Heart left ventricle (tissue), 16 donors: ENCODE measurements at regions not wholly inside any gene's neighbourhood (a gene's known extent, or its start where the extent isn't known, plus 50 kb on each side); places are given as distances from the start of the nearest gene placed in this dataset.
"Not testable (repeated sequence)": the region's sequence is repeated elsewhere in the genome, so short reads cannot be mapped to it uniquely, and the experiment has no call there.

Experiments
- ATAC-seq, 4 donors: fragments of 200-7000 bp; cut with Tn5 transposase; one replicate each; pipeline ENCODE4 v1.9.1; 2020 to 2022; ENCODE audit warnings: moderate library complexity in 4 of 4, mild to moderate bottlenecking in 3 of 4, moderate number of reproducible peaks in 1 of 4
- DNase-seq, 5 donors: peaks; one replicate each; pipeline ENCODE4 v3.0.0-alpha.2; 2020
- H3K27ac ChIP-seq, 12 donors: fragments of 200-600 bp; sonication (generic) in 4 of 12; one replicate each; pipeline versions ENCODE4 v1.5.0 to v1.8.0; 2016 to 2022; ENCODE audit warnings: mild to moderate bottlenecking in 2 of 12
- H3K27me3 ChIP-seq, 9 donors: fragments of 200-600 bp; sonication (generic) in 2 of 9; one replicate each; pipeline versions ENCODE4 v1.5.1 to v1.8.0; 2016 to 2022; ENCODE audit warnings: mild to moderate bottlenecking in 3 of 9
- H3K36me3 ChIP-seq, 9 donors: fragments of 200-600 bp; sonication (generic) in 2 of 9; one replicate each; pipeline versions ENCODE4 v1.5.0 to v1.8.0; 2018 to 2022; ENCODE audit warnings: mild to moderate bottlenecking in 2 of 9
- H3K4me1 ChIP-seq, 12 donors: fragments of 200-600 bp; sonication (generic) in 4 of 12; one replicate each; pipeline versions ENCODE4 v1.5.0 to v1.8.0; 2016 to 2022; ENCODE audit warnings: mild to moderate bottlenecking in 3 of 12
- H3K4me3 ChIP-seq, 12 donors: fragments of 200-600 bp; sonication (generic) in 4 of 12; one replicate each; pipeline versions ENCODE4 v1.5.0 to v1.8.0; 2017 to 2022; ENCODE audit warnings: mild to moderate bottlenecking in 9 of 12, moderate library complexity in 4 of 12
- H3K9me3 ChIP-seq, 12 donors: fragments of 200-600 bp; sonication (generic) in 4 of 12; one replicate each; pipeline versions ENCODE4 v1.5.0 to v1.8.0; 2016 to 2022; ENCODE audit warnings: mild to moderate bottlenecking in 1 of 12
- POLR2A ChIP-seq, 2 donors: fragments of 450-650 bp; IDR thresholded peaks; one replicate each; pipeline ENCODE4 v1.6.1; 2017; ENCODE audit warnings: antibody characterized with exemption in 2 of 2, mild to moderate bottlenecking in 2 of 2, moderate library complexity in 2 of 2
- WGBS, 4 donors: extraction: QIAGEN DNeasy Blood & Tissue Kit in 2 of 4; methylation state at CpG; one replicate each; pipeline versions ENCODE4 v1.1.5 to v1.1.7; 2013 to 2018; 5-methylcytosine and 5-hydroxymethylcytosine counted together
- intact Hi-C, 10 donors: fragments of 100-400 bp; cut with DNase I; formaldehyde crosslinking; loops; one replicate each; pipeline versions ENCODE4 v1.11.1 to v1.14.2; 2022
- TF ChIP-seq, protein P1 (sequence below), 12 donors: fragments of 200-600 bp; sonication (generic) in 4 of 12; IDR thresholded peaks; one replicate each; pipeline versions ENCODE4 v1.5.0 to v1.8.0; 2018 to 2022; ENCODE audit warnings: antibody characterized with exemption in 12 of 12, mild to moderate bottlenecking in 5 of 12
- donor health status: ischemic (EF 13 %, LVEDD 7.1; RV severe dilation, severe dysfunction).
- donor health status: healthy with polysubstance abuse.
- donor health status: DM: no; HTN: yes; CAD: no.
- donor health status: DM: no; HTN: no; CAD: no.
- donor health status: ischemic (EF 25% LVEDD 6.9; RV normal size, moderate dysfunction).
- donor health status: ischemic (EF 25% LVEDD 5.7; RV mildly dilated, moderate dysfunction).
- donor health status: healthy.
- donor health status: DM: yes; HTN: yes; CAD: no.
- donor health status: ischemic (EF 35%, LVEDD 5.7; RV mildly dilated, moderate dysfunction).
- donor health status: nonischemic (EF 11% LVEDD 7.7; RV severe dilation, severe dysfunction).
- donor health status: DM: yes; HTN: yes; CAD: no.
- donor health status: PGD.
- donor health status: ischemic (EF 29% LVEDD 5.4; RV normal size, mild dysfunction).
- donor health status: nonischemic (EF 23%, LVEDD 6.1; RV moderate dilation, normal function).

DNA sequence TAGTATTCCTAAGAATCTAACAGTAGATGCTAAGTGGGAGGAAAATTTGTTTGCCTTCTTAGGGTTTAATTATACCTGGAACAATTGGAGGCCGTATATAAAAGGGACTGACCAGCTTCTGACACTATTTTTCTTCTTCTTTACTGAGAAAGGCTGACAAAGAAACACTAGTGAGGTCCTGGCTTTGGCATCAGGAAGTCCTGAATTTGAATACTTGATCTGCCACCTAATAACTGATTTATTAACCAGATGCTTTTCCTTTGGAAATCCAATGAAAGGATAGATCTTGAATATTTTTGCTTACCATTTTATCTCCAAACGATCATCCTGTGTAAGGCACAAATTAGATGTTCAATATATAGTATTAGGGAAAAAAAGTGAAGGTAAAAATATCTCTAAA is 382.5 kb downstream of the CENPW start:
- intact Hi-C loops, result no loop called here
- 71 to 86% (median 74%) methylated on average over 2 of the region's 2 CpGs for WGBS, 4 donors
- Histone ChIP-seq H3K4me1 (no peaks in the 10 kb centered on the region), H3K27ac (no peak overlapping the region), H3K36me3 (no peaks in the 10 kb centered on the region), H3K27me3 (no peaks in the 10 kb centered on the region), H3K9me3 (peaks cover 0 to 8% (median 0%) of the 10 kb centered on the region in 12 donors), H3K4me3 (no peak overlapping the region)
- no peak for DNase-seq
- ATAC-seq, result no peak
- TF ChIP-seq, protein P1, sequence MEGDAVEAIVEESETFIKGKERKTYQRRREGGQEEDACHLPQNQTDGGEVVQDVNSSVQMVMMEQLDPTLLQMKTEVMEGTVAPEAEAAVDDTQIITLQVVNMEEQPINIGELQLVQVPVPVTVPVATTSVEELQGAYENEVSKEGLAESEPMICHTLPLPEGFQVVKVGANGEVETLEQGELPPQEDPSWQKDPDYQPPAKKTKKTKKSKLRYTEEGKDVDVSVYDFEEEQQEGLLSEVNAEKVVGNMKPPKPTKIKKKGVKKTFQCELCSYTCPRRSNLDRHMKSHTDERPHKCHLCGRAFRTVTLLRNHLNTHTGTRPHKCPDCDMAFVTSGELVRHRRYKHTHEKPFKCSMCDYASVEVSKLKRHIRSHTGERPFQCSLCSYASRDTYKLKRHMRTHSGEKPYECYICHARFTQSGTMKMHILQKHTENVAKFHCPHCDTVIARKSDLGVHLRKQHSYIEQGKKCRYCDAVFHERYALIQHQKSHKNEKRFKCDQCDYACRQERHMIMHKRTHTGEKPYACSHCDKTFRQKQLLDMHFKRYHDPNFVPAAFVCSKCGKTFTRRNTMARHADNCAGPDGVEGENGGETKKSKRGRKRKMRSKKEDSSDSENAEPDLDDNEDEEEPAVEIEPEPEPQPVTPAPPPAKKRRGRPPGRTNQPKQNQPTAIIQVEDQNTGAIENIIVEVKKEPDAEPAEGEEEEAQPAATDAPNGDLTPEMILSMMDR (IDR thresholded peaks at IDR 0.05), result no peak
- TF ChIP-seq POLR2A (IDR thresholded peaks at IDR 0.05), result no peak

DNA sequence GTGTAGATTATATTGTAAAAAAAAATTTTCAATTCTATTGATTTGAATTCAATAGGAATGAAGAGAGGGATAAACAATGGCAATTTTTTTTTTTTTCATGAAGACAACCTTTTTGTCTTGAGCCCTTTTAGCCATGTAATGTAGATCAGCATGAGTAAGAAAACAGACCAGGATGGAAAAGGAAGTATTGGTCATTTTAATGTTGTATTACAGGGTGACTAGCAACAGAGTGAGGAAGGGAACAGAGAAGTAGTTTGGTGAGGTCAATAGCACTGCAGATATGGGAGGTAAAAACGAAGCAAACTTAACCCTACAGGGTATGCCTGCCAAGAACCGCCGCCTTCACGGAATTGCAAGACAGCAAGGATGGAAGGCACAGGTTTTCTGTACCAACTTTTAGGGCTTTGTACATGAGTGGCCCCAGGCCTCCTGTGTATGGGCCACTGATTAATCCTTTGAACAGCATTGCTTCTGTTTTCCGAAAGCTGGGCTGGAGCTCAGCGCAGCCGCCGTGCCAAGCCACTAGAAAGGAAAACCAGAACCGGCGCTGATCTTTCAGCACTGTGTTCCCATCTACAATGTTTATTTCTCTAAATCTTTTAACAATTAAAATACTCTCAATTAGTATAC is 383.7 kb downstream of the CENPW start:
- DNase-seq, result no peak
- ATAC-seq, result no peak
- H3K27me3 ChIP-seq, result no peaks in the 10 kb centered on the region
- 90 to 92% (median 91%) methylated on average over 10 of the region's 10 CpGs for WGBS, 4 donors
- no peaks in the 10 kb centered on the region for H3K4me1 ChIP-seq
- intact Hi-C loops, result no loop called here
- H3K27ac ChIP-seq, result no peak overlapping the region
- H3K4me3 ChIP-seq, result no peak overlapping the region
- peaks cover 0 to 15% (median 0%) of the 10 kb centered on the region in 12 donors for H3K9me3 ChIP-seq
- TF ChIP-seq POLR2A (IDR thresholded peaks at IDR 0.05), result no peak
- TF ChIP-seq, protein P1 (IDR thresholded peaks at IDR 0.05), result no peak
- H3K36me3 ChIP-seq, result no peaks in the 10 kb centered on the region

DNA sequence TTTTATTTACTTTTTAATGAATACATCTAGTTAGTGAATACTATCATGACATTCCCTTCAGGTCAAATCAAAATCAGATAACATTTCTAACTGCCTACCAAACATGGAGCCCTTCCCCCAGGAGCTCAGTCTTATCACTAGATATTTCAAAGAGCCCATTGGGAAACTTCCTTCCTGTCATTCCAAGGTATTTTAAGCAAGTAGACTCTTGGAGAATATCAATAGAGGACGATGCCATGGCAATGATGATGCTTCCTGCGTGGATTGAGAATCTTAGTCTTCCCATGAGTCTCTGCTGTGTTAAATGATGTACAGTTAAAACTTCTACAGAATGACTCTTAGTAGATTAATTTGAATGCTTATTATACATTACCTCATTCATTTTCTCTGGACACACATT is 384.9 kb downstream of the CENPW start:
- H3K27me3 ChIP-seq, result no peaks in the 10 kb centered on the region
- no peak for TF ChIP-seq POLR2A (IDR thresholded peaks at IDR 0.05)
- DNase-seq, result no peak

DNA sequence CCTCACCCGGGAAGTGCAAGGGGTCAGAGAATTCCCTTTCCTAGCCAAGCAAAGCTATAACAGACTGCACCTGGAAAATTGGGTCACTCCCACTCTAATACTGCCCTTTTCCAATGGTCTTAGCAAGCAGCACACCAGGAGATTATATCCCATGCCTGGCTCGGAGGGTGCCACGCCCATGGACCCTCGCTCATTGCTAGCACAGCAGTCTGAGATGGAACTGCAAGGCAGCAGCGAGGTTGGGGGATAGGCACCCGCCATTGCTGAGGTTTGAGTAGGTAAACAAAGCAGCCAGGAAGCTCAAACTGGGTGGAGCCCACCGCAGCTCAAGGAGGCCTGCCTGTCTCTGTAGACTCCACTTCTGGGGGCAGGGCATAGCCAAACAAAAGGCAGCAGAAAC is 386.5 kb downstream of the CENPW start:
- H3K9me3 ChIP-seq, result peaks cover 0 to 19% (median 0%) of the 10 kb centered on the region in 12 donors
- DNase-seq, H3K27ac ChIP-seq, H3K4me3 ChIP-seq, intact Hi-C loops, ATAC-seq, H3K36me3 ChIP-seq, H3K4me1 ChIP-seq, H3K27me3 ChIP-seq: not testable (repeated sequence)
- WGBS, 4 donors, result 74 to 91% (median 84%) methylated on average over 7 of the region's 7 CpGs

More for the DNA sequence above, 384.9 kb downstream of the CENPW start:
- no peak for ATAC-seq
- no peak overlapping the region for H3K27ac ChIP-seq
- WGBS, 4 donors, result 45 to 62% (median 56%) methylated on average over 2 of the region's 2 CpGs
- peaks cover 0 to 16% (median 0%) of the 10 kb centered on the region in 12 donors for H3K9me3 ChIP-seq
- no peaks in the 10 kb centered on the region for H3K4me1 ChIP-seq
- intact Hi-C loops, result no loop called here
- H3K4me3 ChIP-seq, result no peak overlapping the region
- no peaks in the 10 kb centered on the region for H3K36me3 ChIP-seq

DNA sequence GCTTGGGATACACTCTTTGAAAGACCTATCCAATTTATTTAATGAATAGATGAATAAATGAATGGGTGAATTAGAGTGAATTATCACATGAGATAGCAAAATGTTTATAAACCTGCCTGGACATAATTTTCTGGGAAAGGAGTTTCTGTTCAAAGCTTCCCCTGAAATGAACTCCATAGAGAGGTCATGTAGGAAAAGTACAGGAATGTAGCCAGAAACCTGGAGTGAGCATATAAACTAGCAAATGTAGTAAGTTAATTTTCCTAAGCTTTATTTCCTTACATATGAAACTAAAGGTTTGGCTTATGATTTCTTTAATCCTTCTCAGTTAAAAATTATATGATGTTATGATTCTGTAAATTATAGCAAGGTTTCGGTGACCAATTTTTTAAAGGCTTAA is 380.3 kb upstream of the RSPO3 start:
- no peaks in the 10 kb centered on the region for H3K4me1 ChIP-seq
- WGBS, 4 donors, result 78 to 88% (median 84%) methylated on average over 1 of the region's 1 CpG
- no peaks in the 10 kb centered on the region for H3K27me3 ChIP-seq
- no peak overlapping the region for H3K27ac ChIP-seq
- H3K9me3 ChIP-seq, result peaks cover 0 to 2% (median 0%) of the 10 kb centered on the region in 12 donors
- TF ChIP-seq, protein P1 (IDR thresholded peaks at IDR 0.05), result no peak
- TF ChIP-seq POLR2A (IDR thresholded peaks at IDR 0.05), result no peak
- intact Hi-C loops, result no loop called here
- ATAC-seq (no peak), DNase-seq (no peak)
- H3K4me3 ChIP-seq, result no peak overlapping the region
- H3K36me3 ChIP-seq, result no peaks in the 10 kb centered on the region
